SH-SY5Y (cell line): ENCODE measurements at regions not wholly inside any gene's neighbourhood (a gene's known extent, or its start where the extent isn't known, plus 50 kb on each side); places are given as distances from the start of the nearest gene placed in this dataset.

Experiments used
- GATA2 ChIP-seq: IDR thresholded peaks from 2 replicates; pipeline ENCODE4 v1.6.1; 2011; ENCODE audit warnings: mild to moderate bottlenecking, low read depth, low read length
- GATA3 ChIP-seq: IDR thresholded peaks from 2 replicates; pipeline ENCODE4 v1.6.1; 2011; ENCODE audit warnings: low read depth, mild to moderate bottlenecking, low read length, moderate library complexity

DNA sequence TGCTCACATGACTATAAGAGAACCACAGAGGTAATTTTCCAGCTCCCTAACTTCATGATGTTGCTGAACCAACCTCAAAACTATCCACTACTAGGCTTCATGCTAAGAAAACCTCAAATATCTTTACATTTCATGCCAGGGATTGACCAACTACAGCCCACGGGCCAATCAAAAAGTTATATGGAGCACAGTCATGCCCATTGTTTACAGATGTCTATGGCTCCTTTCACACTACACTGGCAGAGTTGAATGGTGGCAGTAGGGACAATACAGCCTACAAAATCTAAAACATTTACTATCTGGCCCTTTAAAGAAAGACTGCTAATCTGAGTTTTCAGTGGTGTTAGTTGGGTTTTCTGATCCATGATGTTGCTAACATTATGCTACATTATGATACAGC is 154.8 kb downstream of the TM2D1 start:
- TF ChIP-seq GATA2 = no peak
- TF ChIP-seq GATA3 = no peak
